LNCaP clone FGC (cell line): ENCODE measurements at regions not wholly inside any gene's neighbourhood (a gene's known extent, or its start where the extent isn't known, plus 50 kb on each side); places are given as distances from the start of the nearest gene placed in this dataset.

ENCODE experiments used
- DNase-seq: peaks from one replicate; pipeline ENCODE4 v3.0.0-alpha.2; 2011; ENCODE audit warnings: low read depth
- H3K4me3 ChIP-seq: 2 replicates; pipeline ENCODE4 v1.5.1; 2011; ENCODE audit warnings: mild to moderate bottlenecking, low read depth, low read length, control low read depth
- TF ChIP-seq, protein P1 (sequence below): IDR thresholded peaks from 2 replicates; pipeline ENCODE4 v1.5.1; 2012; ENCODE audit warnings: mild to moderate bottlenecking; ENCODE audit not compliant: control insufficient read depth, insufficient read depth; ENCODE audit errors: extremely low read depth

- DNase-seq = no peak
- TF ChIP-seq, protein P1, sequence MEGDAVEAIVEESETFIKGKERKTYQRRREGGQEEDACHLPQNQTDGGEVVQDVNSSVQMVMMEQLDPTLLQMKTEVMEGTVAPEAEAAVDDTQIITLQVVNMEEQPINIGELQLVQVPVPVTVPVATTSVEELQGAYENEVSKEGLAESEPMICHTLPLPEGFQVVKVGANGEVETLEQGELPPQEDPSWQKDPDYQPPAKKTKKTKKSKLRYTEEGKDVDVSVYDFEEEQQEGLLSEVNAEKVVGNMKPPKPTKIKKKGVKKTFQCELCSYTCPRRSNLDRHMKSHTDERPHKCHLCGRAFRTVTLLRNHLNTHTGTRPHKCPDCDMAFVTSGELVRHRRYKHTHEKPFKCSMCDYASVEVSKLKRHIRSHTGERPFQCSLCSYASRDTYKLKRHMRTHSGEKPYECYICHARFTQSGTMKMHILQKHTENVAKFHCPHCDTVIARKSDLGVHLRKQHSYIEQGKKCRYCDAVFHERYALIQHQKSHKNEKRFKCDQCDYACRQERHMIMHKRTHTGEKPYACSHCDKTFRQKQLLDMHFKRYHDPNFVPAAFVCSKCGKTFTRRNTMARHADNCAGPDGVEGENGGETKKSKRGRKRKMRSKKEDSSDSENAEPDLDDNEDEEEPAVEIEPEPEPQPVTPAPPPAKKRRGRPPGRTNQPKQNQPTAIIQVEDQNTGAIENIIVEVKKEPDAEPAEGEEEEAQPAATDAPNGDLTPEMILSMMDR = no peak
- H3K4me3 ChIP-seq = no peak overlapping the region
Measured at GRCh38 chr2:79359419-79359818, 153.4 kb upstream of the CTNNA2 start.

GRCh38 chr2:79355569-79355968, 157.3 kb upstream of the CTNNA2 start:
- TF ChIP-seq, protein P1 = no peak
- no peak overlapping the region for H3K4me3 ChIP-seq
- no peak for DNase-seq

DNA sequence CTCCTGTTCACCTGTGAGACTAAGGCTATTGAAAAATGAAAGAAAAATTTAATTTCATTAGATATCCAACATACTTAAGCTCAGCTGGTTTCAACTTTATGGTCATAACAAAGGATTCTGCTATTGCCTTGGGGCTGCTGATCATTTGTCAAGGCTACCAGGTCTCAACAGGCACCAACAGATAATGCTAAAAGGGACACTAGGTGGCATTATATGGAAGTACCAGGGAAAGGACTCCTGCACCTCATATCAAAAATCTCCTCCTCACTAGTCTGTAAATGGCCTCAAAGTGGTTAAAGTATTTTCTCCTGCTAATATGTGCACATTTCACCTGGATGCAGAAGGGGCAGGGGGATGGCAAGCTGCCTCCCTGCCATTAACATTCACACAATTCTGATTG, 167.9 kb upstream of the REG3A start:
- TF ChIP-seq, protein P1 = peak; percentile 25; the same call in 1 of the 2 replicates
- H3K4me3 ChIP-seq = no peak overlapping the region
- DNase-seq = no peak

GRCh38 chr2:79320871-79321270, 161.3 kb upstream of the REG3A start:
- TF ChIP-seq, protein P1 = no peak
- no peak overlapping the region for H3K4me3 ChIP-seq
- no peak for DNase-seq

- TF ChIP-seq, protein P1 = no peak
- DNase-seq = no peak
- no peak overlapping the region for H3K4me3 ChIP-seq
Measured at GRCh38 chr2:79294994-79295393, 135.4 kb upstream of the REG3A start.

- H3K4me3 ChIP-seq = no peak overlapping the region
- TF ChIP-seq, protein P1 = no peak
- no peak for DNase-seq
Measured at GRCh38 chr2:79292958-79293315, 133.4 kb upstream of the REG3A start.

DNA sequence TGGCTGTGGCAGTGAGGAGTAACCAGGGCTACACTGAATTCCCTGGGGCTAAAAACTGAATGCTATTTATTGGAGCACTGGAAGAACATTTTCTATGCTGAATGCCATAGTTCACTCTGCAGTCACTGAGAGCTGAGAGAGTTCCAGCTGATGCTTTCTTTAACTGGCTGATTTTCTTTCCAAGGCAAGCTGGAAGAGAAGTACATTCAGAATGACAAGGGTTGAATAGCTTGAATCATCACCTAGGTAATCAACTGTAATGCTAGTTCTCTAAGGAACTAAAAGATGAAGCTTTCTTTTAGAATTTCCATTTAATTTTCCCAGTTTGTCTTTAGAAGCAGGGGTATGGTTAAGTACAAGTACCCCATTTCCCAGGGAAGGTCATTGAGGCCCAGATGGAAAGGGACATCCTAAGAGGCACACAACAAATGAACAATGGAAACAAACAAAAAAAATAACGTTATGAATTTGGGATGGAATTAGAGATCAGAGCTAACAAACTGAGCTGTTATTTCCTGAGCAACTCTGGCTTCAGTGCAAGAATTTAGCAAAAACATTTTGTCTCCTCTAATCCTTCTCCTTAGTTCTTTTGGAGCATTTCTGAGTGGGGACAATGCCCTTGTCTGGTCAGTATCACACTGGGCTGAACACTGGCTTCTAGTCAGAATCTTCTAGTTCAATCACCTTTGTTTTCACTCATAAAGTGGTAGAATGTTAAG, 132.8 kb upstream of the REG3A start:
- TF ChIP-seq, protein P1 = no peak
- no peak for DNase-seq
- H3K4me3 ChIP-seq = no peak overlapping the region
